Body of pancreas (tissue), 4 donors: ENCODE measurements at regions not wholly inside any gene's neighbourhood (a gene's known extent, or its start where the extent isn't known, plus 50 kb on each side); places are given as distances from the start of the nearest gene placed in this dataset.

Source experiments
- POLR2A ChIP-seq, 3 donors: fragments of 450-650 bp; IDR thresholded peaks; one replicate each; pipeline ENCODE4 v1.6.1; 2016; ENCODE audit warnings: antibody characterized with exemption in 3 of 3, mild to moderate bottlenecking in 2 of 3
- TF ChIP-seq, protein P1 (sequence below), 7 experiments: fragments of 450-650 bp in 4 of 7; fragments of 200-600 bp in 3 of 7; sonication (generic) in 3 of 7; IDR thresholded peaks; one replicate each; pipeline ENCODE4 v1.5.1; 2016 to 2019; ENCODE audit warnings: antibody characterized with exemption in 7 of 7

DNA sequence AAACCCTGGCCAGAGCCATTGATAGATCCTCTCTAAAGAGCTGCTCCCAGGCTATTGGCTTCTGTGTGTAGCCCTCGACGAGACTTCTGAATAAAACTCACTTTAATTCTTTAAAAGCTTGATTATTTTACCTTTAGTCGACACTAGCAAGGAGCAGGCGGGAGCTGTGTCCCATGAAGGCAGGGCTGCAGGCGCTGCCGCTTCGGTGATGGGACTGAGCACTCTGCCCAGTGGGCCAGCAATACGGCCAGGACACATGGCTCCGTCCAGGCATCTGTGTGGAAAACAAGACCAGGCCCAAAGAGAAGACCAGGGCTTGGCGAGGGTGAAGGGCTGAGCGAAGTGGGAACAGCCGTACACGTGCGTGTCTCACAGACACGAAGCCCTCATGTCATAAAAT is 365.9 kb downstream of the GADD45G start:
- TF ChIP-seq, protein P1, sequence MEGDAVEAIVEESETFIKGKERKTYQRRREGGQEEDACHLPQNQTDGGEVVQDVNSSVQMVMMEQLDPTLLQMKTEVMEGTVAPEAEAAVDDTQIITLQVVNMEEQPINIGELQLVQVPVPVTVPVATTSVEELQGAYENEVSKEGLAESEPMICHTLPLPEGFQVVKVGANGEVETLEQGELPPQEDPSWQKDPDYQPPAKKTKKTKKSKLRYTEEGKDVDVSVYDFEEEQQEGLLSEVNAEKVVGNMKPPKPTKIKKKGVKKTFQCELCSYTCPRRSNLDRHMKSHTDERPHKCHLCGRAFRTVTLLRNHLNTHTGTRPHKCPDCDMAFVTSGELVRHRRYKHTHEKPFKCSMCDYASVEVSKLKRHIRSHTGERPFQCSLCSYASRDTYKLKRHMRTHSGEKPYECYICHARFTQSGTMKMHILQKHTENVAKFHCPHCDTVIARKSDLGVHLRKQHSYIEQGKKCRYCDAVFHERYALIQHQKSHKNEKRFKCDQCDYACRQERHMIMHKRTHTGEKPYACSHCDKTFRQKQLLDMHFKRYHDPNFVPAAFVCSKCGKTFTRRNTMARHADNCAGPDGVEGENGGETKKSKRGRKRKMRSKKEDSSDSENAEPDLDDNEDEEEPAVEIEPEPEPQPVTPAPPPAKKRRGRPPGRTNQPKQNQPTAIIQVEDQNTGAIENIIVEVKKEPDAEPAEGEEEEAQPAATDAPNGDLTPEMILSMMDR (IDR thresholded peaks at IDR 0.05), result no peak
- TF ChIP-seq POLR2A (IDR thresholded peaks at IDR 0.05), result no peak
